ENCODE measurements at regions not wholly inside any gene's neighbourhood (a gene's known extent, or its start where the extent isn't known, plus 50 kb on each side); places are given as distances from the start of the nearest gene placed in this dataset.

GRCh38 chr5:173472164-173472563 is 143.9 kb upstream of the STC2 start:
- no peak for TF ChIP-seq CTCF (IDR thresholded peaks at IDR 0.05; ENCODE audit: borderline replicate concordance, extremely low read depth, low read length, poor library complexity, severe bottlenecking)
- TF ChIP-seq EZH2 (IDR thresholded peaks at IDR 0.05; ENCODE audit: borderline replicate concordance, low read depth, low read length, severe bottlenecking), result no peak
